H1 (cell line): ENCODE measurements at regions not wholly inside any gene's neighbourhood (a gene's known extent, or its start where the extent isn't known, plus 50 kb on each side); places are given as distances from the start of the nearest gene placed in this dataset.

ENCODE experiments used
- ASH2L ChIP-seq: fragments of 200-600, 300-600 bp; sonication (generic); IDR thresholded peaks from one replicate; pipeline ENCODE4 v1.7.1; 2017; ENCODE audit warnings: low read length
- CHD1 ChIP-seq: IDR thresholded peaks from 2 replicates; pipeline ENCODE4 v1.6.1; 2012; ENCODE audit warnings: low read depth, low read length, improper control_type of control experiment
- TF ChIP-seq, protein P1 (sequence below): fragments of 300-600 bp; sonication (generic); IDR thresholded peaks from 2 replicates; pipeline ENCODE4 v1.7.1; 2012; ENCODE audit warnings: low read length, moderate library complexity, mild to moderate bottlenecking, inconsistent platforms; ENCODE audit not compliant: insufficient replicate concordance

DNA sequence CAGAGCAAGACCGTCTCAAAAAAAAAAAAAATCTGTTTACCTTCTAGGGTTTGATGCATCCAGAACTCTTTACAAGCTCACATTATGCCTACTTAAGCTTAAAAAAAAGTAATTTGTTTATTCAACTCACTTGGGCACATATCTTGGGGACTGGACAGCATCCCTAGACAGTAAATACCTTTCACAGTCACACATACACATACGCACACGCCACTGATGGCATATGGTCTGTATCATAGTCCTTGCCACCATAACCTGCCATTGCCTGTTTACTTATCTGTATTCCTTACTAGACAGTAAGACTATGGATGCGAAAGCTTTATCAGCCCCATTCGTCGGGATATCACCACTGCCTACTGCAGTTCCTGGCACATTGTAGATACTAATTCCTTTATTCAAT lies 446.3 kb upstream of the RGS18 start (continued):
- TF ChIP-seq, protein P1, sequence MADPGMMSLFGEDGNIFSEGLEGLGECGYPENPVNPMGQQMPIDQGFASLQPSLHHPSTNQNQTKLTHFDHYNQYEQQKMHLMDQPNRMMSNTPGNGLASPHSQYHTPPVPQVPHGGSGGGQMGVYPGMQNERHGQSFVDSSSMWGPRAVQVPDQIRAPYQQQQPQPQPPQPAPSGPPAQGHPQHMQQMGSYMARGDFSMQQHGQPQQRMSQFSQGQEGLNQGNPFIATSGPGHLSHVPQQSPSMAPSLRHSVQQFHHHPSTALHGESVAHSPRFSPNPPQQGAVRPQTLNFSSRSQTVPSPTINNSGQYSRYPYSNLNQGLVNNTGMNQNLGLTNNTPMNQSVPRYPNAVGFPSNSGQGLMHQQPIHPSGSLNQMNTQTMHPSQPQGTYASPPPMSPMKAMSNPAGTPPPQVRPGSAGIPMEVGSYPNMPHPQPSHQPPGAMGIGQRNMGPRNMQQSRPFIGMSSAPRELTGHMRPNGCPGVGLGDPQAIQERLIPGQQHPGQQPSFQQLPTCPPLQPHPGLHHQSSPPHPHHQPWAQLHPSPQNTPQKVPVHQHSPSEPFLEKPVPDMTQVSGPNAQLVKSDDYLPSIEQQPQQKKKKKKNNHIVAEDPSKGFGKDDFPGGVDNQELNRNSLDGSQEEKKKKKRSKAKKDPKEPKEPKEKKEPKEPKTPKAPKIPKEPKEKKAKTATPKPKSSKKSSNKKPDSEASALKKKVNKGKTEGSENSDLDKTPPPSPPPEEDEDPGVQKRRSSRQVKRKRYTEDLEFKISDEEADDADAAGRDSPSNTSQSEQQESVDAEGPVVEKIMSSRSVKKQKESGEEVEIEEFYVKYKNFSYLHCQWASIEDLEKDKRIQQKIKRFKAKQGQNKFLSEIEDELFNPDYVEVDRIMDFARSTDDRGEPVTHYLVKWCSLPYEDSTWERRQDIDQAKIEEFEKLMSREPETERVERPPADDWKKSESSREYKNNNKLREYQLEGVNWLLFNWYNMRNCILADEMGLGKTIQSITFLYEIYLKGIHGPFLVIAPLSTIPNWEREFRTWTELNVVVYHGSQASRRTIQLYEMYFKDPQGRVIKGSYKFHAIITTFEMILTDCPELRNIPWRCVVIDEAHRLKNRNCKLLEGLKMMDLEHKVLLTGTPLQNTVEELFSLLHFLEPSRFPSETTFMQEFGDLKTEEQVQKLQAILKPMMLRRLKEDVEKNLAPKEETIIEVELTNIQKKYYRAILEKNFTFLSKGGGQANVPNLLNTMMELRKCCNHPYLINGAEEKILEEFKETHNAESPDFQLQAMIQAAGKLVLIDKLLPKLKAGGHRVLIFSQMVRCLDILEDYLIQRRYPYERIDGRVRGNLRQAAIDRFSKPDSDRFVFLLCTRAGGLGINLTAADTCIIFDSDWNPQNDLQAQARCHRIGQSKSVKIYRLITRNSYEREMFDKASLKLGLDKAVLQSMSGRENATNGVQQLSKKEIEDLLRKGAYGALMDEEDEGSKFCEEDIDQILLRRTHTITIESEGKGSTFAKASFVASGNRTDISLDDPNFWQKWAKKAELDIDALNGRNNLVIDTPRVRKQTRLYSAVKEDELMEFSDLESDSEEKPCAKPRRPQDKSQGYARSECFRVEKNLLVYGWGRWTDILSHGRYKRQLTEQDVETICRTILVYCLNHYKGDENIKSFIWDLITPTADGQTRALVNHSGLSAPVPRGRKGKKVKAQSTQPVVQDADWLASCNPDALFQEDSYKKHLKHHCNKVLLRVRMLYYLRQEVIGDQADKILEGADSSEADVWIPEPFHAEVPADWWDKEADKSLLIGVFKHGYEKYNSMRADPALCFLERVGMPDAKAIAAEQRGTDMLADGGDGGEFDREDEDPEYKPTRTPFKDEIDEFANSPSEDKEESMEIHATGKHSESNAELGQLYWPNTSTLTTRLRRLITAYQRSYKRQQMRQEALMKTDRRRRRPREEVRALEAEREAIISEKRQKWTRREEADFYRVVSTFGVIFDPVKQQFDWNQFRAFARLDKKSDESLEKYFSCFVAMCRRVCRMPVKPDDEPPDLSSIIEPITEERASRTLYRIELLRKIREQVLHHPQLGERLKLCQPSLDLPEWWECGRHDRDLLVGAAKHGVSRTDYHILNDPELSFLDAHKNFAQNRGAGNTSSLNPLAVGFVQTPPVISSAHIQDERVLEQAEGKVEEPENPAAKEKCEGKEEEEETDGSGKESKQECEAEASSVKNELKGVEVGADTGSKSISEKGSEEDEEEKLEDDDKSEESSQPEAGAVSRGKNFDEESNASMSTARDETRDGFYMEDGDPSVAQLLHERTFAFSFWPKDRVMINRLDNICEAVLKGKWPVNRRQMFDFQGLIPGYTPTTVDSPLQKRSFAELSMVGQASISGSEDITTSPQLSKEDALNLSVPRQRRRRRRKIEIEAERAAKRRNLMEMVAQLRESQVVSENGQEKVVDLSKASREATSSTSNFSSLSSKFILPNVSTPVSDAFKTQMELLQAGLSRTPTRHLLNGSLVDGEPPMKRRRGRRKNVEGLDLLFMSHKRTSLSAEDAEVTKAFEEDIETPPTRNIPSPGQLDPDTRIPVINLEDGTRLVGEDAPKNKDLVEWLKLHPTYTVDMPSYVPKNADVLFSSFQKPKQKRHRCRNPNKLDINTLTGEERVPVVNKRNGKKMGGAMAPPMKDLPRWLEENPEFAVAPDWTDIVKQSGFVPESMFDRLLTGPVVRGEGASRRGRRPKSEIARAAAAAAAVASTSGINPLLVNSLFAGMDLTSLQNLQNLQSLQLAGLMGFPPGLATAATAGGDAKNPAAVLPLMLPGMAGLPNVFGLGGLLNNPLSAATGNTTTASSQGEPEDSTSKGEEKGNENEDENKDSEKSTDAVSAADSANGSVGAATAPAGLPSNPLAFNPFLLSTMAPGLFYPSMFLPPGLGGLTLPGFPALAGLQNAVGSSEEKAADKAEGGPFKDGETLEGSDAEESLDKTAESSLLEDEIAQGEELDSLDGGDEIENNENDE = no peak
- no peak for TF ChIP-seq CHD1
- no peak for TF ChIP-seq ASH2L
